GM13977 (cell line): ENCODE measurements at regions not wholly inside any gene's neighbourhood (a gene's known extent, or its start where the extent isn't known, plus 50 kb on each side); places are given as distances from the start of the nearest gene placed in this dataset.

ENCODE experiments used
- DNase-seq: peaks from one replicate; pipeline ENCODE4 v3.0.0; 2012; ENCODE audit warnings: low spot score
- CTCF ChIP-seq: IDR thresholded peaks from 2 replicates; pipeline ENCODE4 v1.5.1; 2012; ENCODE audit warnings: mild to moderate bottlenecking, control low read depth; ENCODE audit not compliant: insufficient read depth; ENCODE audit errors: extremely low read depth, missing control alignments
- in situ Hi-C: fragments of 300-500 bp; cut with MboI; formaldehyde crosslinking; loops from one replicate; pipeline ENCODE4 v1.12.0; 2022; ENCODE audit warnings: low sequenced_read_pairs, low pct_unique_long_range_greater_than_20kb, mixed read lengths, inconsistent platforms; ENCODE audit not compliant: unreplicated experiment

- no peak for DNase-seq
- TF ChIP-seq CTCF, result no peak
- in situ Hi-C loops, result no loop called here
Observed at GRCh38 chr1:168923521-168924136, 182.9 kb upstream of the ATP1B1 start.

GRCh38 chr1:168924976-168925375 lies 181.5 kb upstream of the ATP1B1 start:
- in situ Hi-C loops, result no loop called here
- no peak for DNase-seq
- TF ChIP-seq CTCF, result no peak

DNA sequence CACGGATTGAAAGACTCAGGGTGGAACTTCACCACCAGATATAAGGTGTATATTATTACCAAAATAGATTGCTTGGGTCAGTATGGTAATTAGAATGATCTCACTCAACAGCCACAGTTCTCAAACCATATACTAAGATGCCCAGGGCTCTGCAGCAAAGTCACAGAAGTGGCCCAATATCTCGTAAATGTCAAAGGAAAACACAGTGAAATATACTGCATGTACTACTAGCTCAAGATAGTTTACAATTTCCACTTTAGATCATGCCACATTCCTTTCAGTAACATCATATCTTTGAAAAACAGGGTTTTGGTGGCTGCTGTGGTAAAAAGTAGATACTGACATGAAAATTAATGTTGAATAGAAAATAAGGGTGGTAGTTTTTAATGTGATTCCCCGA lies 180.3 kb upstream of the ATP1B1 start:
- no peak for DNase-seq
- in situ Hi-C loops, result no loop called here
- TF ChIP-seq CTCF, result no peak

DNA sequence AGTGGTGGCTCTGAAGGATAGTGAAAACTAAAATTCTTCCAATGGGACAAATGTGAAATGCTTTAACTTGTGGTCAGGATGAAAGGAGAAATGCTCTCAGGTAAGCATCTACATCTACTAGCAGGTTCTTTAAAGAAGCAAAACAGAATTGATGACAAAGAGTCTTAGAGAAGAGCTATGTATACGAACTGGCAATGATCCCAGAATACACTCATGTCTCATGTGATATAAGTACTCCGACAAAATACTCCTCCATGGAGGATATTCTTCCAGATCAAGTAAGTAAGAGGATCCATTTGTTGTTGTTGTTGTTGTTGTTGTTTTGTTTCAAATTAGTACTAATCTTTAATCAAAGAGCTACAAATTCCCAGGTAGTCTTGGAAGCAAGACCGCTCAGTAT lies 174.0 kb upstream of the ATP1B1 start:
- DNase-seq, result no peak

GRCh38 chr1:168933141-168933805 lies 173.2 kb upstream of the ATP1B1 start:
- no peak for TF ChIP-seq CTCF
- no peak for DNase-seq
- in situ Hi-C loops, result no loop called here

More for the DNA sequence above, 174.0 kb upstream of the ATP1B1 start:
- in situ Hi-C loops, result no loop called here
- TF ChIP-seq CTCF, result no peak

DNA sequence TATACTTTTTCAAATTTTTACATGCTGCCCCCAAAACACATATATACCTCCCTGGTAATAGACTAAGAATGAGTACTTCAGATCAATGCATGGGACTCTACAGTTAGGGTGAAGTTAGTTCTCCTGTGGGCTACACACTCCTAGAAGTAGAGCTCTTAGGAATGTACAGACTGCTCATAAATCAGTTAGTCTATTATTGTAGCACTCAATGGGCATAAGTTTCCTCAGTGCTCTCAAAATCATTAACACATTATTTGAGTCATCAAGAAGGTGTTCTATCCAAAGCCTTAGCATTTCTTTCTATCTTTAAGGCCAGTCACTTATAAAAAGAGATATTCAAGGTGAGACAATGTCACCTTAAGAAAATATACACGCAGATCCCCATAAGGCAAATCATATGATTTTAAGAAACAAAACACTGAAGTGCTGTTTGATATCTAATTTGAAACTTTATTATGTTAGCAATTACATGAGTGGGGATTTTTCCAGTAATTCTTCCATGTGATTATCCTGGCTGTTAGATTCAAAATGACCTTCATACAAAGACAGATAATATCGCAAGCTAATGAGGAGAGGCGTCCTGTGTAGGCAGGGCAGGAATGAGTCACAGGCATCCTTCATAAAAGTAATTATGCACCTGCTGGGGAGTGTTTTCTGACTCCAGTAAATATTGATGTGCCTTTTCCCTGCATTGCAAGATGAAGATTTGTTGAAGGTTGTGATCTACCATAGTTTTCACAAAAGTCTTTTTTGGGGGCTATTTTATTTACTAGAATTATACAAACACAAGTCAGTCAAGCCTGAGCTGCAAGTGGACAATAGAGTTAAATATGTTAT lies 167.2 kb upstream of the ATP1B1 start:
- no peak for DNase-seq
- TF ChIP-seq CTCF, result no peak
- in situ Hi-C loops, result no loop called here
